HFF-Myc (cell line): ENCODE measurements at regions not wholly inside any gene's neighbourhood (a gene's known extent, or its start where the extent isn't known, plus 50 kb on each side); places are given as distances from the start of the nearest gene placed in this dataset.

Source experiments
- DNase-seq: peaks from one replicate; pipeline ENCODE4 v3.0.0-alpha.2; 2011; ENCODE audit warnings: low read depth; ENCODE audit errors: extremely low read depth
- H3K4me3 ChIP-seq: replicated peaks from 2 replicates; pipeline ENCODE4 v1.5.1; 2011; ENCODE audit warnings: low read depth, mild to moderate bottlenecking, control low read depth, low read length
- CTCF ChIP-seq: IDR thresholded peaks from 2 replicates; pipeline ENCODE4 v1.5.1; 2012; ENCODE audit warnings: mild to moderate bottlenecking, low read depth, low read length, control low read depth; ENCODE audit errors: missing control alignments

- no peak for DNase-seq
- TF ChIP-seq CTCF: no peak
- H3K4me3 ChIP-seq: no peak overlapping the region
These were observed 112.8 kb downstream of the DSC3 start for GRCh38 chr18:30929718-30930117.

GRCh38 chr18:30929065-30929464 lies 113.5 kb downstream of the DSC3 start:
- no peak for TF ChIP-seq CTCF
- no peak overlapping the region for H3K4me3 ChIP-seq
- DNase-seq: no peak

GRCh38 chr18:30927517-30928075 lies 114.9 kb downstream of the DSC3 start:
- no peak overlapping the region for H3K4me3 ChIP-seq
- no peak for TF ChIP-seq CTCF
- no peak for DNase-seq

GRCh38 chr18:30927042-30927441 lies 115.5 kb downstream of the DSC3 start:
- no peak for TF ChIP-seq CTCF
- no peak overlapping the region for H3K4me3 ChIP-seq
- no peak for DNase-seq

DNA sequence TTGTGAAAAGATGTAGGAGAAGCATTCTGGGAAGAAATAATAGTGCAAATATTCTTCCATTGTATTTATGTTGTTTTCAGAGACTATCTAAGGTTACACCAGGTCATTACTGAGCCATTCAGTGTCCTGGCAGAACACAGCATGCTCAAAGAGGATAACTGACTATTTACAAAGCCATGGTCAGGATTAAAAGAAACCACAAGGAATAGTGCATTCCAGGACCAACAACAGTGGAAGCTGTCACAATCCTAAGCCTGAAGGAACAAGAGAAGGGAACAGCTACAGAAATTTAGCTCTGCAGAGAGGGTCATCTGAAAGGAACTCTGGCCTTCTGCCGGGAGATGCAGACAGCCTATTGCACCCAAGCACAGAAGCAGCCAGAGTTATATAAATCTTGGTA lies 116.7 kb downstream of the DSC3 start:
- H3K4me3 ChIP-seq: no peak overlapping the region
- DNase-seq: no peak
- TF ChIP-seq CTCF: no peak

- no peak for TF ChIP-seq CTCF
- no peak overlapping the region for H3K4me3 ChIP-seq
- no peak for DNase-seq
These were observed 121.8 kb downstream of the DSC3 start for GRCh38 chr18:30920757-30921156.

GRCh38 chr18:30920351-30920750 lies 122.2 kb downstream of the DSC3 start:
- TF ChIP-seq CTCF: no peak

More at GRCh38 chr18:30920351-30920750, 122.2 kb downstream of the DSC3 start:
- no peak overlapping the region for H3K4me3 ChIP-seq
- DNase-seq: no peak
